Calu3 (cell line): ENCODE measurements at regions not wholly inside any gene's neighbourhood (a gene's known extent, or its start where the extent isn't known, plus 50 kb on each side); places are given as distances from the start of the nearest gene placed in this dataset.

Experiments used
- BruUV-seq: library from RNA; stranded (reverse); fragments of 400-500 nt; replicated peaks from 2 replicates; lab custom pipeline; 2021; lab: Mats Ljungman, UMichigan
- CTCF ChIA-PET: fragments of 300-600 bp; sonication (Branson Sonifier 250); formaldehyde crosslinking; loops from one replicate; lab custom pipeline; 2022; ENCODE audit warnings: antibody characterized with exemption; lab: Charles Lee
- DNase-seq: peaks from one replicate; pipeline ENCODE4 v3.0.0; 2022
- H3K27ac Mint-ChIP-seq: one replicate; pipeline ENCODE4 v1.8.0; 2022; ENCODE audit warnings: mixed read lengths; ENCODE audit not compliant: unreplicated experiment
- H3K27me3 Mint-ChIP-seq: one replicate; pipeline ENCODE4 v1.8.0; 2022; ENCODE audit warnings: mixed read lengths; ENCODE audit not compliant: unreplicated experiment
- H3K36me3 Mint-ChIP-seq: one replicate; pipeline ENCODE4 v1.8.0; 2022; ENCODE audit warnings: mild to moderate bottlenecking, moderate library complexity, mixed read lengths; ENCODE audit not compliant: insufficient read depth, unreplicated experiment
- H3K4me1 Mint-ChIP-seq: one replicate; pipeline ENCODE4 v1.8.0; 2022; ENCODE audit warnings: mild to moderate bottlenecking, low read depth, mixed read lengths; ENCODE audit not compliant: unreplicated experiment
- H3K4me3 Mint-ChIP-seq: one replicate; pipeline ENCODE4 v1.8.0; 2022; ENCODE audit warnings: mild to moderate bottlenecking, low read depth, moderate library complexity, mixed read lengths; ENCODE audit not compliant: unreplicated experiment
- H3K9me3 Mint-ChIP-seq: one replicate; pipeline ENCODE4 v1.8.0; 2022; ENCODE audit warnings: low read depth, mixed read lengths; ENCODE audit not compliant: unreplicated experiment
- intact Hi-C: fragments of 100-400 bp; cut with micrococcal nuclease; formaldehyde crosslinking; loops from one replicate; pipeline ENCODE4 v1.10.0; 2022; ENCODE audit not compliant: unreplicated experiment
- TF ChIP-seq, protein P1 (sequence below): fragments of 200-600 bp; IDR thresholded peaks from one replicate; pipeline ENCODE4 v1.8.0; 2022; ENCODE audit warnings: antibody characterized with exemption; ENCODE audit not compliant: unreplicated experiment

DNA sequence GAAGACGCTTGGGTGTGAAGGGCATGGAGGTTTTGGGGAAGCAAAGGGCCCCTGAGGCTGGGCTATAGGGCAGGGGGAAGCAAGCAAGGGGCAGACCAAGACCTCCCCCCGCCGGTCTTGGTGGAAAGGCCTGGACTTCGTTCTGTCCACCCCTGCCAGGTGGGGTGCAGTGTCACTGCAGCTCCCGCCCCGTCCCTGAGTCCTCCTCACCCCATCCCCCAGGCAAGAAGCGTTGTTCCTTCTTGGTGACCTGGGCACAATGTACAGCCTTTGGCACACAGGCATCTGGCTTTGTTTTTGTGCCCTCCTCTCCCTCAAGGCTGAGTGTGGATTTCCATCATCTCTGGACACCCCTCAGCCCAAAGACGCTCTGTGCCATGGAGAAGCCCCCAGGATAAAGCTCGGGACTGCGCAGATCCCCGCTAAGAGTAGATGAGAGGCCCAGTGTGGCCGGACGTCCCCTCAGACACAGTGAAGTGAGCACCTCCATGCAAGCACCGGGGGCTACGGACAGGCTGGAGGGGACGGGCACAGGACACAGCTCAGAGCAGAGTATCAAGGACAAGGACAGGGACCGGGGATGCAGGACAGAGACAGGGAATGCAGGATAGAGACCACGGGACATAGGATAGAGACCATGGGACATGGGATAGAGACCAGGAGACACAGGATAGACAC lies 89.4 kb upstream of the ACTRT2 start:
- Mint-ChIP-seq H3K4me1 (no peaks in the 10 kb centered on the region), H3K4me3 (no peak overlapping the region), H3K27me3 (peaks cover 55% of the 10 kb centered on the region), H3K36me3 (no peaks in the 10 kb centered on the region), H3K9me3 (no peaks in the 10 kb centered on the region), H3K27ac (no peak overlapping the region)
- intact Hi-C loops, result no loop called here
- BruUV-seq, result no TSS peak
- CTCF ChIA-PET, result no interaction called here
- no peak for DNase-seq
- TF ChIP-seq, protein P1, sequence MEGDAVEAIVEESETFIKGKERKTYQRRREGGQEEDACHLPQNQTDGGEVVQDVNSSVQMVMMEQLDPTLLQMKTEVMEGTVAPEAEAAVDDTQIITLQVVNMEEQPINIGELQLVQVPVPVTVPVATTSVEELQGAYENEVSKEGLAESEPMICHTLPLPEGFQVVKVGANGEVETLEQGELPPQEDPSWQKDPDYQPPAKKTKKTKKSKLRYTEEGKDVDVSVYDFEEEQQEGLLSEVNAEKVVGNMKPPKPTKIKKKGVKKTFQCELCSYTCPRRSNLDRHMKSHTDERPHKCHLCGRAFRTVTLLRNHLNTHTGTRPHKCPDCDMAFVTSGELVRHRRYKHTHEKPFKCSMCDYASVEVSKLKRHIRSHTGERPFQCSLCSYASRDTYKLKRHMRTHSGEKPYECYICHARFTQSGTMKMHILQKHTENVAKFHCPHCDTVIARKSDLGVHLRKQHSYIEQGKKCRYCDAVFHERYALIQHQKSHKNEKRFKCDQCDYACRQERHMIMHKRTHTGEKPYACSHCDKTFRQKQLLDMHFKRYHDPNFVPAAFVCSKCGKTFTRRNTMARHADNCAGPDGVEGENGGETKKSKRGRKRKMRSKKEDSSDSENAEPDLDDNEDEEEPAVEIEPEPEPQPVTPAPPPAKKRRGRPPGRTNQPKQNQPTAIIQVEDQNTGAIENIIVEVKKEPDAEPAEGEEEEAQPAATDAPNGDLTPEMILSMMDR, result no peak

DNA sequence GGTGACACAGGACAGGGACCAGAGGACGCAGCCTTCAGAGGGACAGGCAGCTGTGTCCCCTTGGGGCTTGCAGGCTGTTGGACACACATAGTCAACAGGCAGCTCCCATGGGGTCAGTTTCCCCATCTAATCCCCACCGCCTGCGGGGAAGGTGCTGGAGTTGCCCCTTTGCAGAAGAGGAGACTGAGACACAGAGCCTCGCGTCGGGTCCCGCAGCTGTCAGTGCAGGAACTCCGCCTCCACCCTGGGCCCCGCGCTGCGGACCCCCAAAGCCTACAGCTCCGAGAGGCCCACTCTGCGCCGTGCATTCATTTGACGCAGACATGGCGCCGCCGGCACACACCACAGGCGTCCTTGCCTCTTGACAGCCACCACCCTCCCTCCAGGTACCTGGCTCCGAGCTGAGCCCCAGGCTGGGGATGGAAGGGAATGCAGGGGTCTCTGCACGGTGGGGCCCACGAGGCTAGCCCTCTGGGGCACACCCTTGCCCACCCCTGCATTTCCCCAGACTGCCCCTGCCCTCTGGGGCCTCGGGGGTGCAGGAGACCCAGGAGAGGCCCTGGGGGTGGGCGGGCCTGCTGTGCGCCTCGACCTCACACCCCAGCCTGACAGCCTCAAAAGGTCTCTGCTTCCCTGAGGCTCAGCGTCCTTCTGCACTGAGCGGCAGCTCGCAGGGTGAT lies 88.5 kb upstream of the ACTRT2 start:
- intact Hi-C loops, result no loop called here
- Mint-ChIP-seq H3K4me1 (no peaks in the 10 kb centered on the region), H3K4me3 (no peak overlapping the region), H3K27ac (no peak overlapping the region), H3K9me3 (no peaks in the 10 kb centered on the region), H3K36me3 (no peaks in the 10 kb centered on the region), H3K27me3 (peaks cover 49% of the 10 kb centered on the region)
- no TSS peak for BruUV-seq
- CTCF ChIA-PET, result no interaction called here
- no peak for DNase-seq
- TF ChIP-seq, protein P1, result no peak

DNA sequence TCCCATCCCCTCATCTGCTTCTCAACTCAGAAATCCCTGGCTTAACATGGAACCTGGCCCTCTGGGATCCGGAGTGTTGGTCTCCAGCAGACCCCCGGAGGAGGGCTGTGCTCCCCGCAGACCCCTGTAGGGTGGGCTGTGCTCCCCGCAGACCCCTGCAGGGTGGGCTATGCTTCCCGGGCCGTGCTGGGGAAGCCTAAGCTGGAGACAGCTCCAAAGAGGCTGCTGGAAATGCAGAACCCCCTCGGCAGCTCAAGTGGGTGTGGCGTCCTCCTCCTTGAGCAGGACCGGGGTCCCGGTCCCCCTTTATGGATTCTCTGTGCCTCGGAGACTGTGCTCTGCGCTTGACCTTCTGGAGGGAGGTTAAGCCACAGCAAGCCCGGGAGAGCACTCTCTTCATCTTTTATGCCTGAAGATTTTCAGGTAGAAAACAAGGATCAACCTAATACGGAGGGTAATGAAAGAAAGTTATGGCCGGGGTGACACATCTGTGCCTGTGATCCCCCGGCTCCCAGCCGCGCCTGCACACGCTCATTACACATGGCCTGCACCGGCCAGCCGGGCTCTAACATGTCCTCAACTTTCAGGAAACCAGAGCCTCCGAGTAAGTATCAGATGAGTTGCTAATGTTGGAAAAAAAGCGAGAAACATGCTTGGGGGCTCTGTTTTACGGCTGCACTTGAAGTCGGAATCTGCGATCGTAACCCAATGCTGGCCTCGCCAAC lies 87.7 kb upstream of the ACTRT2 start:
- Mint-ChIP-seq H3K27me3 (peaks cover 42% of the 10 kb centered on the region), H3K4me1 (no peaks in the 10 kb centered on the region), H3K36me3 (no peaks in the 10 kb centered on the region), H3K9me3 (peaks cover 3% of the 10 kb centered on the region), H3K27ac (no peak overlapping the region), H3K4me3 (no peak overlapping the region)
- CTCF ChIA-PET, result no interaction called here
- TF ChIP-seq, protein P1, result no peak
- intact Hi-C loops, result no loop called here
- DNase-seq, result no peak
- BruUV-seq, result no TSS peak

DNA sequence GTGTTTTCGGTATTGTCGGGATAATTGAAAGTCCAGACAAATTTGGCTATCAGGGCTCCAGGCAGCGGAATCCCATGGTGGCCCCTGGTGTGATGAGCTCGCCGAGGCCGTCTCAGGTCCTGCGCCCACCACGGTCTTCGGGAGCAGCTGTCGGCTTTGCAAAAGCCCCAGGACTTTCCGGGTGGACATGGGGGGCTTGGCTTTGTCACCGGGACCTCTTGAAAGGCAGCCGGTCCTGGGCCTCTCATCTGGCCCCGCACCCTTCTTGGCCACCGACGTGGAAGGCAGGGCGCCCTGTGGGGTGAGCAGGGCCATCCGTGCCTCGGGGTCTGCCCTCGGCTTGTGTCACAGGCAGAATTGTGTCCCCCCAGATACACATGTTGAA lies 87.1 kb upstream of the ACTRT2 start:
- CTCF ChIA-PET, result no interaction called here
- H3K36me3 Mint-ChIP-seq, result no peaks in the 10 kb centered on the region
- no peak overlapping the region for H3K4me3 Mint-ChIP-seq
- DNase-seq, result no peak
- no peaks in the 10 kb centered on the region for H3K4me1 Mint-ChIP-seq
- TF ChIP-seq, protein P1, result no peak
- intact Hi-C loops, result no loop called here
- no TSS peak for BruUV-seq
- H3K27ac Mint-ChIP-seq, result no peak overlapping the region
- peaks cover 39% of the 10 kb centered on the region for H3K27me3 Mint-ChIP-seq
- H3K9me3 Mint-ChIP-seq, result peaks cover 3% of the 10 kb centered on the region
